ENCODE measurements at regions not wholly inside any gene's neighbourhood (a gene's known extent, or its start where the extent isn't known, plus 50 kb on each side); places are given as distances from the start of the nearest gene placed in this dataset.

DNA sequence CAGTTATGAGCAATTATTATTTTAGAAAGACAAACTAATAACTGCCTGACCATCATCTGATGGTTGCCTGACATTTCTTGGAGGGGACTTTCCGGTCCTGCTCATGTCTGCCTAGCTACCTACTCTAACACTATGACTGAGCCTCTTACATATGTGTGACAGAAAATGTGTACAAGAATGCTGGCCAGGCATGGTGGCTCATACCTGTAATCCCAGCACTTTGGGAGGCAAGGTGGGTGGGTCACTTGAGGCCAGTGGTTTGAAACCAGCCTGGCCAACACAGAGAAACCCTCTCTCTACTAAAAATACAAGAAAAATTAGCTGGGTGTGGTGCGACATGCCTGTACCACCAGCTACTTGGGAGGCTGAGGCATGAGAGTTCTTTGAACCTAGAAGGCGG, 666.3 kb downstream of the KCNJ3 start:
- CTCF ChIA-PET = interaction anchor here (0.5 kb wide), 1 partner anchor 462 kb away, joined by 3 read pairs; no protein-coding TSS in a partner anchor
- no CpG with 5 or more reads among the region's 3 CpGs for WGBS, 2 experiments (ENCODE audit: extremely low coverage in 2 of 2, insufficient read length in 1 of 2)
- no peak overlapping the region for H3K4me3 ChIP-seq (ENCODE audit: insufficient read depth, low read depth, low read length)
- no peaks in the 10 kb centered on the region for H3K9me1 ChIP-seq (ENCODE audit: insufficient read depth, low read length)
- in situ Hi-C loops (cut with MboI; ENCODE audit: low sequenced_read_pairs) = no loop called here
- no peak overlapping the region for H3K56ac ChIP-seq (ENCODE audit: extremely low read depth, insufficient read depth, low read length)
- H2BK20ac ChIP-seq (ENCODE audit: low read depth, low read length) = no peak overlapping the region
- ATAC-seq (ENCODE audit: low read depth) (no peak), DNase-seq (no peak)
- TF ChIP-seq MXI1 (IDR thresholded peaks at IDR 0.05; ENCODE audit: borderline replicate concordance, low read depth, low read length) (no peak), RAD21 (IDR thresholded peaks at IDR 0.05; ENCODE audit: low read length) (no peak), MAFK (IDR thresholded peaks at IDR 0.05; ENCODE audit: low read depth, low read length) (no peak), SMC3 (IDR thresholded peaks at IDR 0.05; ENCODE audit: low read depth, low read length) (no peak), RCOR1 (IDR thresholded peaks at IDR 0.05; ENCODE audit: insufficient replicate concordance, low read length) (no peak), CEBPB (IDR thresholded peaks at IDR 0.05; ENCODE audit: low read depth, low read length) (no peak), RFX5 (IDR thresholded peaks at IDR 0.05; ENCODE audit: low read depth, low read length) (no peak), BHLHE40 (IDR thresholded peaks at IDR 0.05; ENCODE audit: low read depth, low read length) (no peak), CHD1 (IDR thresholded peaks at IDR 0.05; ENCODE audit: low read depth, low read length) (no peak), MAZ (IDR thresholded peaks at IDR 0.05; ENCODE audit: borderline replicate concordance, low read depth, low read length) (no peak), FOS (IDR thresholded peaks at IDR 0.05; ENCODE audit: low read depth, low read length) (no peak)
- TF ChIP-seq, protein P1, sequence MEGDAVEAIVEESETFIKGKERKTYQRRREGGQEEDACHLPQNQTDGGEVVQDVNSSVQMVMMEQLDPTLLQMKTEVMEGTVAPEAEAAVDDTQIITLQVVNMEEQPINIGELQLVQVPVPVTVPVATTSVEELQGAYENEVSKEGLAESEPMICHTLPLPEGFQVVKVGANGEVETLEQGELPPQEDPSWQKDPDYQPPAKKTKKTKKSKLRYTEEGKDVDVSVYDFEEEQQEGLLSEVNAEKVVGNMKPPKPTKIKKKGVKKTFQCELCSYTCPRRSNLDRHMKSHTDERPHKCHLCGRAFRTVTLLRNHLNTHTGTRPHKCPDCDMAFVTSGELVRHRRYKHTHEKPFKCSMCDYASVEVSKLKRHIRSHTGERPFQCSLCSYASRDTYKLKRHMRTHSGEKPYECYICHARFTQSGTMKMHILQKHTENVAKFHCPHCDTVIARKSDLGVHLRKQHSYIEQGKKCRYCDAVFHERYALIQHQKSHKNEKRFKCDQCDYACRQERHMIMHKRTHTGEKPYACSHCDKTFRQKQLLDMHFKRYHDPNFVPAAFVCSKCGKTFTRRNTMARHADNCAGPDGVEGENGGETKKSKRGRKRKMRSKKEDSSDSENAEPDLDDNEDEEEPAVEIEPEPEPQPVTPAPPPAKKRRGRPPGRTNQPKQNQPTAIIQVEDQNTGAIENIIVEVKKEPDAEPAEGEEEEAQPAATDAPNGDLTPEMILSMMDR (conservative IDR thresholded peaks at IDR 0.05; ENCODE audit: low read depth, low read length) = no peak
- TF ChIP-seq, protein P2, sequence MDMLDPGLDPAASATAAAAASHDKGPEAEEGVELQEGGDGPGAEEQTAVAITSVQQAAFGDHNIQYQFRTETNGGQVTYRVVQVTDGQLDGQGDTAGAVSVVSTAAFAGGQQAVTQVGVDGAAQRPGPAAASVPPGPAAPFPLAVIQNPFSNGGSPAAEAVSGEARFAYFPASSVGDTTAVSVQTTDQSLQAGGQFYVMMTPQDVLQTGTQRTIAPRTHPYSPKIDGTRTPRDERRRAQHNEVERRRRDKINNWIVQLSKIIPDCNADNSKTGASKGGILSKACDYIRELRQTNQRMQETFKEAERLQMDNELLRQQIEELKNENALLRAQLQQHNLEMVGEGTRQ (IDR thresholded peaks at IDR 0.05; ENCODE audit: low read depth, low read length) = no peak
- intact Hi-C loops (cut with micrococcal nuclease) = no loop called here
- H3K27me3 ChIP-seq (ENCODE audit: control insufficient read depth, insufficient read depth, low read length) = no peaks in the 10 kb centered on the region
- no peak overlapping the region for H3K14ac ChIP-seq (replicated peaks; ENCODE audit: low read depth, low read length)
- no peaks in the 10 kb centered on the region for H3K4me1 ChIP-seq (ENCODE audit: control insufficient read depth, insufficient read depth, low read length)
- H3K18ac ChIP-seq (ENCODE audit: low read depth, low read length) = no peak overlapping the region
- H2BK5ac ChIP-seq (ENCODE audit: low read depth, low read length, poor library complexity, severe bottlenecking) = no peak overlapping the region
- no peak overlapping the region for H2AK5ac ChIP-seq (ENCODE audit: low read depth, low read length)
- H3K27ac ChIP-seq (ENCODE audit: insufficient read depth, low read length) = no peak overlapping the region
- no peaks in the 10 kb centered on the region for H3K36me3 ChIP-seq (ENCODE audit: control insufficient read depth, insufficient read depth, low read length)
- no peaks in the 10 kb centered on the region for H4K20me1 ChIP-seq (ENCODE audit: insufficient read depth, low read length)
- H3K4ac ChIP-seq (ENCODE audit: low read depth, low read length) = no peak overlapping the region
- H3K9me3 ChIP-seq (ENCODE audit: control insufficient read depth, insufficient read depth, low read length) = no peaks in the 10 kb centered on the region
- POLR2A ChIA-PET (ENCODE audit: unreplicated experiment) = no interaction called here
- no peak overlapping the region for H2BK15ac ChIP-seq (ENCODE audit: low read depth, low read length)
- no peak overlapping the region for H2BK120ac ChIP-seq (ENCODE audit: low read depth, low read length)
- dilution Hi-C loops (cut with HindIII; ENCODE audit: low sequenced_read_pairs, unreplicated experiment) = no loop called here
- H3K79me1 ChIP-seq (ENCODE audit: low read depth in 1 of 2, low read length in 2 of 2) = no peaks in the 10 kb centered on the region
- H3K4me2 ChIP-seq (ENCODE audit: low read depth, low read length) = no peak overlapping the region
- no peak overlapping the region for H2AK9ac ChIP-seq (replicated peaks; ENCODE audit: low read depth, low read length, poor library complexity)
- no peak overlapping the region for H4K8ac ChIP-seq (ENCODE audit: low read depth in 2 of 2, low read length in 2 of 2)
- no peak overlapping the region for H3K23ac ChIP-seq (ENCODE audit: low read depth, low read length)
- H4K5ac ChIP-seq (ENCODE audit: low read depth, low read length) = no peak overlapping the region
- no TSS peak for BruUV-seq (replicated peaks)
- no peak overlapping the region for H4K91ac ChIP-seq (ENCODE audit: insufficient read depth, low read depth, low read length)
- H3K9ac ChIP-seq (ENCODE audit: low read depth, low read length) = no peak overlapping the region
- H2AFZ ChIP-seq (replicated peaks; ENCODE audit: low read length, poor library complexity) = no peak overlapping the region

Data from IMR-90 (cell line).